Body of pancreas (tissue), 4 donors: ENCODE measurements at regions not wholly inside any gene's neighbourhood (a gene's known extent, or its start where the extent isn't known, plus 50 kb on each side); places are given as distances from the start of the nearest gene placed in this dataset.

Source experiments
- POLR2A ChIP-seq, 3 donors: fragments of 450-650 bp; IDR thresholded peaks; one replicate each; pipeline ENCODE4 v1.6.1; 2016; ENCODE audit warnings: antibody characterized with exemption in 3 of 3, mild to moderate bottlenecking in 2 of 3
- TF ChIP-seq, protein P1 (sequence below), 7 experiments: fragments of 450-650 bp in 4 of 7; fragments of 200-600 bp in 3 of 7; sonication (generic) in 3 of 7; IDR thresholded peaks; one replicate each; pipeline ENCODE4 v1.5.1; 2016 to 2019; ENCODE audit warnings: antibody characterized with exemption in 7 of 7

DNA sequence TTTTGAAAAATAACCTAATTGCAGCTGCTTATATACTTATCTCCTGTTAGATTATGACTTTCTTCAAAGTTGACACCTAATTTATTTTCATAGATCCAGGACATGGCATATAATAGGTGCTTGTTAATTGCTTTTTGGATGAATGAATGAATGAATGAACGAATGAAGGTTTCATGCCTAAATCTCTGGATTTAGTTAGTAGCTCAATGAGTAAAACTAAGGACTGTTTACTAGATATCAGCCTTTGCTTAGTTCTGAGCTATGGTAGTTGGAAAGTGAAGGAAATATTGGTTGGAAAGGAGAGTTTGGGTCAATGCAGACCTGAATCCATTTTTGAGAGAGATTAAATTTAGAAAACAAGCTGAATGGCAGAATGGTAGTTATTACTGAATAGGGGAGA lies 160.4 kb upstream of the SGO1 start:
- TF ChIP-seq POLR2A (IDR thresholded peaks at IDR 0.05) = no peak
- TF ChIP-seq, protein P1, sequence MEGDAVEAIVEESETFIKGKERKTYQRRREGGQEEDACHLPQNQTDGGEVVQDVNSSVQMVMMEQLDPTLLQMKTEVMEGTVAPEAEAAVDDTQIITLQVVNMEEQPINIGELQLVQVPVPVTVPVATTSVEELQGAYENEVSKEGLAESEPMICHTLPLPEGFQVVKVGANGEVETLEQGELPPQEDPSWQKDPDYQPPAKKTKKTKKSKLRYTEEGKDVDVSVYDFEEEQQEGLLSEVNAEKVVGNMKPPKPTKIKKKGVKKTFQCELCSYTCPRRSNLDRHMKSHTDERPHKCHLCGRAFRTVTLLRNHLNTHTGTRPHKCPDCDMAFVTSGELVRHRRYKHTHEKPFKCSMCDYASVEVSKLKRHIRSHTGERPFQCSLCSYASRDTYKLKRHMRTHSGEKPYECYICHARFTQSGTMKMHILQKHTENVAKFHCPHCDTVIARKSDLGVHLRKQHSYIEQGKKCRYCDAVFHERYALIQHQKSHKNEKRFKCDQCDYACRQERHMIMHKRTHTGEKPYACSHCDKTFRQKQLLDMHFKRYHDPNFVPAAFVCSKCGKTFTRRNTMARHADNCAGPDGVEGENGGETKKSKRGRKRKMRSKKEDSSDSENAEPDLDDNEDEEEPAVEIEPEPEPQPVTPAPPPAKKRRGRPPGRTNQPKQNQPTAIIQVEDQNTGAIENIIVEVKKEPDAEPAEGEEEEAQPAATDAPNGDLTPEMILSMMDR (IDR thresholded peaks at IDR 0.05) = no peak
